NB4 (cell line): ENCODE measurements at regions not wholly inside any gene's neighbourhood (a gene's known extent, or its start where the extent isn't known, plus 50 kb on each side); places are given as distances from the start of the nearest gene placed in this dataset.

Experiments used
- DNase-seq: peaks from one replicate; pipeline ENCODE4 v3.0.0; 2010; ENCODE audit warnings: low read depth
- H3K4me3 ChIP-seq: one replicate; pipeline ENCODE4 v1.5.1; 2011; ENCODE audit warnings: mild to moderate bottlenecking, low read depth, low read length, moderate library complexity
- MAX ChIP-seq: IDR thresholded peaks from 2 replicates; pipeline ENCODE4 v1.6.1; 2011; ENCODE audit warnings: low read depth, low read length
- MYC ChIP-seq: IDR thresholded peaks from 2 replicates; pipeline ENCODE4 v1.6.1; 2011; ENCODE audit warnings: low read depth, low read length
- POLR2A ChIP-seq: IDR thresholded peaks from 2 replicates; pipeline ENCODE4 v1.6.1; 2011; ENCODE audit warnings: mild to moderate bottlenecking; ENCODE audit not compliant: insufficient read length; ENCODE audit errors: extremely low read depth
- TF ChIP-seq, protein P1 (sequence below): IDR thresholded peaks from one replicate; pipeline ENCODE4 v1.5.1; 2012; ENCODE audit warnings: low read depth, low read length

GRCh38 chr2:84373391-84373790, 85.7 kb downstream of the SUCLG1 start:
- no peak for DNase-seq
- no peak overlapping the region for H3K4me3 ChIP-seq
- TF ChIP-seq POLR2A (no peak), MYC (no peak)

DNA sequence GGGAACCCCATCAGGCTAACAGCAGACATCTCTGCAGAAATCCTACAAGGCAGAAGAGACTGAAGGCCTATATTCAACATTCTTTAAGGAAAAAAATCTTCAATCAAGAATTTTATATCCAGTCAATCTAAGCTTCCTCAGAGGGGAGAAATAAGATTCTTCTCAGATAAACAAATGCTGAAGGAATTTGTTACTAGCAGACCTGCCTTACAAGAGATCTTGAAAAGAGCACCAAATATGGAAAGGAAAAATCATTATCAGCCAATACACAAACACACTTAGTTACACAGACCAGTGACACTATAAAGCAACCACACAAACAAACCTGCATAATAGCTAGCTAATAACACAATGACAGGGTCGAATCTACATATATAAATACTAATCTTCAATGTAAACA, 96.5 kb downstream of the SUCLG1 start:
- no peak for TF ChIP-seq MAX
- no peak for TF ChIP-seq POLR2A
- no peak for TF ChIP-seq MYC
- H3K4me3 ChIP-seq: no peak overlapping the region

GRCh38 chr2:84338069-84338468, 121.0 kb downstream of the SUCLG1 start:
- H3K4me3 ChIP-seq: no peak overlapping the region
- TF ChIP-seq MAX (no peak), MYC (no peak), POLR2A (no peak)
- TF ChIP-seq, protein P1, sequence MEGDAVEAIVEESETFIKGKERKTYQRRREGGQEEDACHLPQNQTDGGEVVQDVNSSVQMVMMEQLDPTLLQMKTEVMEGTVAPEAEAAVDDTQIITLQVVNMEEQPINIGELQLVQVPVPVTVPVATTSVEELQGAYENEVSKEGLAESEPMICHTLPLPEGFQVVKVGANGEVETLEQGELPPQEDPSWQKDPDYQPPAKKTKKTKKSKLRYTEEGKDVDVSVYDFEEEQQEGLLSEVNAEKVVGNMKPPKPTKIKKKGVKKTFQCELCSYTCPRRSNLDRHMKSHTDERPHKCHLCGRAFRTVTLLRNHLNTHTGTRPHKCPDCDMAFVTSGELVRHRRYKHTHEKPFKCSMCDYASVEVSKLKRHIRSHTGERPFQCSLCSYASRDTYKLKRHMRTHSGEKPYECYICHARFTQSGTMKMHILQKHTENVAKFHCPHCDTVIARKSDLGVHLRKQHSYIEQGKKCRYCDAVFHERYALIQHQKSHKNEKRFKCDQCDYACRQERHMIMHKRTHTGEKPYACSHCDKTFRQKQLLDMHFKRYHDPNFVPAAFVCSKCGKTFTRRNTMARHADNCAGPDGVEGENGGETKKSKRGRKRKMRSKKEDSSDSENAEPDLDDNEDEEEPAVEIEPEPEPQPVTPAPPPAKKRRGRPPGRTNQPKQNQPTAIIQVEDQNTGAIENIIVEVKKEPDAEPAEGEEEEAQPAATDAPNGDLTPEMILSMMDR: no peak
- DNase-seq: no peak

More for the DNA sequence above, 96.5 kb downstream of the SUCLG1 start:
- DNase-seq: no peak

DNA sequence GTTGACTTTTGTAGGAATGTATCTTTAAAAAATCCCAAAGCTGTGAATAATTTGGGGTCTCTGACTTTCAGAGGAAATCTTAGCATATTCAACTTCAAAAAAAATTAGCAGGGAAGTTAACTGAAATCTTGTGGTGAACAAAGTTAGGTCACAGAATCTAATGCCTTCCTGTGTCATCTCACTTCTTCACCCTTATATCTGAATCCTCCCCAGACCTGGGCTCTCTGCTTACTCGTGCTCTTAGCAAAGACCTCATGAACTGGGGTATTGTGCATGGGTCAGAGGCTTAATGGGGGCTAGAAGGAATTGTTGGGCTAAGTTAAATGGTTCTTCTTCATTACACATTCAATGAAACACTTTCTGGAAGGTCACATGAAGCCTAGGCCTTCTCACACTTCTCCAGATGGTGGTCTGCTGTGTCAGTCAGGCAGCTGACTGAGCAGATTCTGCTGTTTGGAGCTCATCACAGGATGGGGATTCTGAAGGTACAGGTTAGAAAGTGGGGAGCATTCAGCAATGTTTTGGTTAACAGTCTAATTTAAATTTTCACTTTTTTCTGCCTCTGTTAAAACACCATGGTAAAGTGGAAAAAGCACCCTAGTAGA, 131.3 kb downstream of the SUCLG1 start:
- no peak for TF ChIP-seq POLR2A
- TF ChIP-seq MAX: no peak
- no peak overlapping the region for H3K4me3 ChIP-seq
- DNase-seq: no peak

DNA sequence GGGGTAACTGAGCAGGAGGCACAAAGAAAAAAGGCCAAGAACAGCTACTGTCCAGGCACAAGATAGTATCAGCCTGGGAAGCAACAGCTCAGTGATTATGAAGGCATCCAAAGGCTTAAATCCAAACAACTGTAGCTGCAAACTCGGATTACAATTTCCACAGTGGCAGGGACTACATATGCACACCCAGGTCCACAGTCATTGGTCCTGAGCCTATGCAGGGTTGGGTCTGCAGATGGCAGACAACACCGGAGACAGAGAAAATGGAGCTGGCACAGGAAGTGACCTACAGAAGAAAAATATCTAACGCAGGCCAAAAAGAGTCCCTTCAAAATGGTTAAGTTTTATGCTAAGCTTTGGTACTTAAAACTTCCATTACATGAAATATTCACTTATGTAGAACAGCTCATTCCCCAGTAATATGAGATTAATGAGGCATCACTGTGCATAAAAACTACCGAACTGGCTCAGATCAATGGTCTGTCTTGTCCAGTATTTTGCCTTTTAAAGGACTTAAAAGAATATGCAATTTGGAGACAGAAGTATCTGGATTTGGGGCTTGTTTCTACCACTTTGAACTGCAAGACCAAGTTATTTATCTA, 132.1 kb downstream of the SUCLG1 start:
- TF ChIP-seq MYC: no peak
- TF ChIP-seq, protein P1: no peak
- no peak for TF ChIP-seq POLR2A
- no peak for TF ChIP-seq MAX
- H3K4me3 ChIP-seq: no peak overlapping the region
- no peak for DNase-seq

DNA sequence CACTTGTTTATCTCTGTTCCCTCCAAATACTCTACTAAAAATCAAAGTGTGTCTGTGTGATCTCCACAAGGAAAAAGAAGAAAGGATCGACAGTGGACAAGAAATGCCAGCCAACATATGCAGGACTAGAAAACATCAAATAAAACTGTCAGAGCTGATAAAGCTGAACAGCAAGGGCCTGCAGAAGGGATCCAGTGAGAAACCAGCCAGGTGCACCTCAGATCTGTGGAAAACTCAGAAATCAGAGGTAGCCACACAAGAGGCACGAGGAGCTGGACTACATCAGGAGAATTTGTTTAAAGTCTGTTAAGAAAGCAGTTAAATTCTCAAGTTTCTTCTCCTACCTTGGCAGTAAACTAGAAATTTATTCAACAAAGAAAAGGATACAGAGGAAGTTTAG, 135.2 kb downstream of the SUCLG1 start:
- TF ChIP-seq, protein P1: no peak
- TF ChIP-seq MAX (no peak), POLR2A (no peak), MYC (no peak)
- H3K4me3 ChIP-seq: no peak overlapping the region
- no peak for DNase-seq

GRCh38 chr2:84320940-84321339, 138.1 kb downstream of the SUCLG1 start:
- no peak overlapping the region for H3K4me3 ChIP-seq
- DNase-seq: no peak
- TF ChIP-seq MYC (no peak), POLR2A (no peak), MAX (no peak)
- TF ChIP-seq, protein P1: no peak
